Heart left ventricle (tissue), 13 donors: ENCODE measurements at regions not wholly inside any gene's neighbourhood (a gene's known extent, or its start where the extent isn't known, plus 50 kb on each side); places are given as distances from the start of the nearest gene placed in this dataset.

Source experiments
- CTCF ChIP-seq, 12 donors: fragments of 200-600 bp; sonication (generic) in 4 of 12; IDR thresholded peaks; one replicate each; pipeline versions ENCODE4 v1.5.0 to v1.8.0; 2018 to 2022; ENCODE audit warnings: antibody characterized with exemption in 12 of 12, mild to moderate bottlenecking in 5 of 12
- POLR2A ChIP-seq, 2 donors: fragments of 450-650 bp; IDR thresholded peaks; one replicate each; pipeline ENCODE4 v1.6.1; 2017; ENCODE audit warnings: antibody characterized with exemption in 2 of 2, mild to moderate bottlenecking in 2 of 2, moderate library complexity in 2 of 2
- donor health status: ischemic (EF 13 %, LVEDD 7.1; RV severe dilation, severe dysfunction).
- donor health status: DM: no; HTN: yes; CAD: no.
- donor health status: DM: no; HTN: no; CAD: no.
- donor health status: ischemic (EF 25% LVEDD 6.9; RV normal size, moderate dysfunction).
- donor health status: ischemic (EF 25% LVEDD 5.7; RV mildly dilated, moderate dysfunction).
- donor health status: ischemic (EF 35%, LVEDD 5.7; RV mildly dilated, moderate dysfunction).
- donor health status: nonischemic (EF 11% LVEDD 7.7; RV severe dilation, severe dysfunction).
- donor health status: DM: yes; HTN: yes; CAD: no.
- donor health status: PGD.
- donor health status: ischemic (EF 29% LVEDD 5.4; RV normal size, mild dysfunction).
- donor health status: nonischemic (EF 23%, LVEDD 6.1; RV moderate dilation, normal function).

GRCh38 chr18:25705650-25706049, 353.7 kb upstream of the ZNF521 start:
- TF ChIP-seq CTCF (IDR thresholded peaks at IDR 0.05) (no peak), POLR2A (IDR thresholded peaks at IDR 0.05) (no peak)
